ENCODE measurements at regions not wholly inside any gene's neighbourhood (a gene's known extent, or its start where the extent isn't known, plus 50 kb on each side); places are given as distances from the start of the nearest gene placed in this dataset.

- DNase-seq (ENCODE audit: unreplicated experiment): no peak
- ChIA-PET POLR2A (interaction anchor here (0.6 kb wide), 1 partner anchor 9 kb away, joined by 3 read pairs; no protein-coding TSS in a partner anchor), CTCF (interaction anchor here (0.6 kb wide), 1 partner anchor 8 kb away, joined by 3 read pairs; no protein-coding TSS in a partner anchor)
- intact Hi-C loops (cut with micrococcal nuclease): no loop called here
- Mint-ChIP-seq H3K27ac (ENCODE audit: low read depth, unreplicated experiment) (peak overlapping the region; percentile 80), H3K4me3 (ENCODE audit: unreplicated experiment) (no peak overlapping the region), H3K36me3 (ENCODE audit: insufficient read depth, unreplicated experiment) (peaks cover 6% of the 10 kb centered on the region), H3K4me1 (ENCODE audit: insufficient read depth, unreplicated experiment) (peaks cover 28% of the 10 kb centered on the region), H3K27me3 (ENCODE audit: insufficient read depth, unreplicated experiment) (no peaks in the 10 kb centered on the region), H3K9me3 (ENCODE audit: unreplicated experiment) (no peaks in the 10 kb centered on the region)
- TF ChIP-seq CTCF (IDR thresholded peaks at IDR 0.05; ENCODE audit: unreplicated experiment): no peak
- no TSS peak for BruUV-seq (replicated peaks)
These were observed 118.7 kb upstream of the GDF10 start for GRCh38 chr10:47181052-47181849.

GRCh38 chr10:47182934-47183703 lies 116.9 kb upstream of the GDF10 start:
- Mint-ChIP-seq H3K4me1 (ENCODE audit: insufficient read depth, unreplicated experiment) (peaks cover 28% of the 10 kb centered on the region), H3K36me3 (ENCODE audit: insufficient read depth, unreplicated experiment) (peaks cover 6% of the 10 kb centered on the region), H3K27me3 (ENCODE audit: insufficient read depth, unreplicated experiment) (no peaks in the 10 kb centered on the region), H3K27ac (ENCODE audit: low read depth, unreplicated experiment) (peak overlapping the region; percentile 80), H3K9me3 (ENCODE audit: unreplicated experiment) (no peaks in the 10 kb centered on the region), H3K4me3 (ENCODE audit: unreplicated experiment) (peak overlapping the region; percentile 62)
- intact Hi-C loops (cut with micrococcal nuclease): no loop called here
- DNase-seq (ENCODE audit: unreplicated experiment): no peak
- POLR2A ChIA-PET: interaction anchor here (1.8 kb wide), 1 partner anchor 11 kb away, joined by 12 read pairs; no protein-coding TSS in a partner anchor
- TSS peak; percentile 80 for BruUV-seq (replicated peaks)
- no peak for TF ChIP-seq CTCF (IDR thresholded peaks at IDR 0.05; ENCODE audit: unreplicated experiment)
- CTCF ChIA-PET: interaction anchor here (0.6 kb wide), 2 partner anchors 132 to 203 kb away, joined by 3 read pairs; no protein-coding TSS in a partner anchor

GRCh38 chr10:47183704-47184041 lies 116.3 kb upstream of the GDF10 start:
- Mint-ChIP-seq H3K4me3 (ENCODE audit: unreplicated experiment) (peak overlapping the region; percentile 62), H3K27me3 (ENCODE audit: insufficient read depth, unreplicated experiment) (no peaks in the 10 kb centered on the region), H3K4me1 (ENCODE audit: insufficient read depth, unreplicated experiment) (peaks cover 28% of the 10 kb centered on the region), H3K27ac (ENCODE audit: low read depth, unreplicated experiment) (peak overlapping the region; percentile 80), H3K36me3 (ENCODE audit: insufficient read depth, unreplicated experiment) (peaks cover 6% of the 10 kb centered on the region), H3K9me3 (ENCODE audit: unreplicated experiment) (no peaks in the 10 kb centered on the region)
- peak; percentile 92 for DNase-seq (ENCODE audit: unreplicated experiment)
- POLR2A ChIA-PET: interaction anchor here (1.8 kb wide), 1 partner anchor 12 kb away, joined by 12 read pairs; no protein-coding TSS in a partner anchor
- intact Hi-C loops (cut with micrococcal nuclease): no loop called here
- BruUV-seq (replicated peaks): no TSS peak
- CTCF ChIA-PET: interaction anchor here (0.6 kb wide), 1 partner anchor 202 kb away, joined by 3 read pairs; no protein-coding TSS in a partner anchor
- TF ChIP-seq CTCF (IDR thresholded peaks at IDR 0.05; ENCODE audit: unreplicated experiment): no peak

GRCh38 chr10:47184273-47184672 lies 115.7 kb upstream of the GDF10 start:
- peaks cover 30% of the 10 kb centered on the region for H3K4me1 Mint-ChIP-seq (ENCODE audit: insufficient read depth, unreplicated experiment)
- TF ChIP-seq CTCF (IDR thresholded peaks at IDR 0.05; ENCODE audit: unreplicated experiment): no peak
- ChIA-PET POLR2A (no interaction called here), CTCF (no interaction called here)
- H3K4me3 Mint-ChIP-seq (ENCODE audit: unreplicated experiment): no peak overlapping the region
- BruUV-seq (replicated peaks): no TSS peak
- H3K36me3 Mint-ChIP-seq (ENCODE audit: insufficient read depth, unreplicated experiment): peaks cover 7% of the 10 kb centered on the region
- intact Hi-C loops (cut with micrococcal nuclease): no loop called here
- peak overlapping the region; percentile 80 for H3K27ac Mint-ChIP-seq (ENCODE audit: low read depth, unreplicated experiment)
- H3K9me3 Mint-ChIP-seq (ENCODE audit: unreplicated experiment): no peaks in the 10 kb centered on the region
- H3K27me3 Mint-ChIP-seq (ENCODE audit: insufficient read depth, unreplicated experiment): no peaks in the 10 kb centered on the region
- DNase-seq (ENCODE audit: unreplicated experiment): peak; percentile 27
